ENCODE measurements at regions not wholly inside any gene's neighbourhood (a gene's known extent, or its start where the extent isn't known, plus 50 kb on each side); places are given as distances from the start of the nearest gene placed in this dataset.
"Not testable (repeated sequence)": the region's sequence is repeated elsewhere in the genome, so short reads cannot be mapped to it uniquely, and the experiment has no call there.

DNA sequence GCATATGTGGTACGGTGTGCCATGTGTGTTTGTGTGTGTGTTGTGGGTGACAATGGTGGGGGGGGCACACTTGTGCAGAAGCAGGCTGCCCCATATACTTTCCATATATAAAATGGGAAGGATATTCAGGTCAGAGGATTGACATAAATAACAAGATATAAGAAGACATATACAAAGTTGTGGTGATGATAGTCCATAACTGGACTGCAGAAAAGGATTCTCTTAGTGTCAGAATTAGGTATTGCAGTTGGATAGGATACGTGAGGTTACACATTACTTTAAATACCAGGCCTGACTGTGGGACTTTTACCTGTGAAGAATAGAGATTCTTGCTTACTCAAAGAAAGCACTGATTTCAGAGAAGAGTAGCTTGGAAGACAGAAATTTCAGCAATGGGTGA is 1260.3 kb downstream of the EPHA7 start:
- no peak for DNase-seq

DNA sequence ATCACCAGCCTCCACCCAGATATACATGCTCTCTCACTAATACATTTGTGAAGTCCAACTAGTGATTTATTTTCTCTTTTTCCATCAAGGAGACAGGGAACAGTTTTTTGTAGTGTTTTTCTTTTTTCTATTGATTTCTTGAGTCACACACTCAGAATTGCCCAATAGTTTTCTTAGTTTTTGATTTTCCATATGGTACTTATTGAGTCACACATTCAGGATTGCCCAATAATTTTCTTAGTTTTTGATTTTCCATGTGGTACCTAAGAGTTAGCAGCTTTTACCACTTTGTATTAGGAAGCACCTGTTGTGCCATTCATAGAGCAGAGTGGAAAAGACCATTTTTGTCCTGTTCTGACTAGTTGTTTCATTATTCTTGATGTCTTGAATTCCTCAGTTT is 1268.8 kb downstream of the EPHA7 start:
- DNase-seq, result no peak

DNA sequence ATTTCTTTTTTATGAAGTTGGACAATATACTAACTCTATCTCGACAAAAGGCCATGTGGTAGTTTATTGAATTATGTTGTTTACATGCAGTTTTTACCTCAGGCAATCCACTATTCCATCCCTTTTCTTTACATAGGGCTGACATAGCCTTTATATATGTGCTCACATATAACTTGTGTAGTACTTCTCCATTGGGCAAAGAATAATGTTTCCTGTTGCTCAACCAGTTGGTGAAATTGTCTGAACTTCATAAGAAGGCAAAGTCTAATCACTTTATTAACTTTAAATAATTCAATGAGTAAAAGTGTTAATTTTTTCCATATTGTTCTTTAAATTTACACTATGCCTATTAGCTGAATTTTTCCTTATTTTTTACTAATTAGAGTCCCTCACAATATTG is 1272.1 kb downstream of the EPHA7 start:
- no peak for DNase-seq

DNA sequence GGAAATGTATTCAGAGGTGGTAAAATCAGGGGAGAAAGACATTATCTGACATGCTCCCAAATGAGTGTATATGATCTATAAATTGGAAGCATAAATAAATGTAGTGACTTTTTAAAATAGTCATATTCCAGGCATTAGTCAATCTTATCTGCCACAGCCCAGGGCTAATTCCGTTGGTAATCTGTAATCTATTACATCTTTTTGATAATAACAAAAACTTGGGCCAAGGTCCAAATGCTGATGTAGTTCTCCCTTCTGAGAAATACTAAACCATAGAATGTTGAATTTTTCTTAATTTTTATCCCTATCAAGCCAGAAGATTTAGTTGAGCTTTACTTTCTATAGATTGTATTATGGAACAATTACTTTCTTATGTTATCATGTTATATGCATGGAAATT is 1279.8 kb downstream of the EPHA7 start:
- DNase-seq, result no peak

DNA sequence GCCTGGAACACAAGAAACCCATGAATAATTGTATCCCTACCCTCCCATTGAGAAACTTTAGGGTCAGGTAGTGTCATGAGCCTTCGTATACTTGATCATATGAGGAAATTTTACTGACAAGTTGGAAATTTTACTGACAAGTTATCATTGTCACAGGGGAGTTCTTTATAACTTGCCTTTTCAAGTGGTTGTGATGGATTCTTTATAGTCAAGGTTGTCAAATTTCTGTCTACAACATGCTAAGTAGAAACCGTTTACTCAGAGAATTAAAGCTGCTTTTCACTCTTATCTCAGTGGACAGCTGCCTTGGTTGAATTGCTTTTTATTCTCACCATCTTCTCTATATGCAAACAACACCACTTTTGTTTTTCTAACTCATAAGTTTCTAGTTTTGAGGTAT is 1286.4 kb downstream of the EPHA7 start:
- DNase-seq, result no peak

DNA sequence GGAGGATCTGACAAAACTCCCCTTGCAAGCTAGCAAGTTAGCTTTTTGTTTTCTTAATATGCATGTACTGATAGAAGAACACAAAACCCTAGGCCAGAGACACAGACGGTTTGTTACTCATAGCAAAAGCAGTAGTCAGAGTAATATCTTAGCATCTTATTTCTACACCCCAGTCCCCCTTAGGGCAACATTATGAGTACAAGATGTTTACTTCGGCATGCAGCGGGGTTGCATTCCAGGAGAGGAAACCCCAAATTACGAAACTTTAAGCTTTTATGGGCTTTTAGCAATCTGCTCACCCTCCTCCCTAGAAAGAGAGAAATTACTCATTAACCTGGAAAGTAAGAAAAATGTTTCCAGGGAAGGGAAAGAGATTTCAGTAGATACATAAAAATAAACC is 1286.9 kb downstream of the EPHA7 start:
- DNase-seq, result no peak

DNA sequence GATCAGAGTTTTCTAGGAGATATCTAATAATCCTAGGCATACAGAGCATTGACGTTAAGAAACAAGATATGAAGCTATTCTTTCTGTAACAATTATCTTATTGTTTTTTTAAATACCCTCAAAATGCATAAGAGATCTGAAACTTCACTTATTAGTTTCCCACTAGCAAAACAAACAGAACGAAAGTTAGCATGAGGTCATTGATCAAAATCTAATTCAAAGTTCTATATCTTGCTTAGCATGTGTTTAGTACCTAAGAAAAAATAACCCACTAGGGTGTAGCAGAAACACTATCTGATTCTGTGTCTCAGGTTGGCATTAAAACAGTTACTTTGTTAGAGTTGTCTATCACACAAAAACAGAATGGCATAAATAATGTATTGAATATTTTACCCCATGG is 1288.4 kb downstream of the EPHA7 start:
- DNase-seq, result no peak

DNA sequence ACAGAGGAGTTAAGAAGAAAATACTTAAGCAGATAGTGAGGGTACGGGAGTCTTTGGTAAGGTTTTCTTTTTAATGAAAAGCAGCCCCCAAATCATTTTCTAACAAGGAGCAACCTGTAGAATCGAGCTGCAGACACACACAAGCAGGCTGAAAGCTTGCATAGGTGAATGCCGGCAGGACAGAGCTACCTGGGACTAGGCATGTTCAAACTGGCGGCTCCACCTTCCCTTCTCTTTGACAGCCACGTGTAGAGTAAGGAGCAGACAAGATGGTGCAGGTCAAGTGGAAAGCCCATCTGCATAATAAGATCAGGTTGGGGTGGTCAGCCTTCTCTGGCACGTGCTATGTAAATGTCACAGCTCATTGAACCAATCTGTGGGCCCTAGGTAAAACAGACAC is 1292.4 kb downstream of the EPHA7 start:
- no peak for DNase-seq

DNA sequence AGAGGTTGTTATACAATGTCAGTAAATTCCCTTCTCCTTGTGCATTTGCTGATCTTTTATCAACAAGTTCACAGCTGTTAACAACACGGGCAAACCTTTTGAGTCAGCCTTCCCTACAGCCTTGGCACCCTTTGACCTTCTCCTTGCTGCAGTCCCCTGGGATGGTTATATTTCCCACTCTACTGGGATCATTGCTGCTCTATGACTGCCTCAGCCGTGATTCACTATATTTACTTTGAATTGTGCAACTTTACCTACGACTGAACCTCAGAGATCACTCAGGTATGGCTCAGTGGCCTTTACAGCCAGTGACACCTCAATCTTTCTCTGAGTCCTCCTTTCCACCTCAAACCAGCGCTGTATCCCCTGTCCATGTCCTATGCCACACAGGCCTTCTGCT is 1293.3 kb downstream of the EPHA7 start:
- no peak for DNase-seq

DNA sequence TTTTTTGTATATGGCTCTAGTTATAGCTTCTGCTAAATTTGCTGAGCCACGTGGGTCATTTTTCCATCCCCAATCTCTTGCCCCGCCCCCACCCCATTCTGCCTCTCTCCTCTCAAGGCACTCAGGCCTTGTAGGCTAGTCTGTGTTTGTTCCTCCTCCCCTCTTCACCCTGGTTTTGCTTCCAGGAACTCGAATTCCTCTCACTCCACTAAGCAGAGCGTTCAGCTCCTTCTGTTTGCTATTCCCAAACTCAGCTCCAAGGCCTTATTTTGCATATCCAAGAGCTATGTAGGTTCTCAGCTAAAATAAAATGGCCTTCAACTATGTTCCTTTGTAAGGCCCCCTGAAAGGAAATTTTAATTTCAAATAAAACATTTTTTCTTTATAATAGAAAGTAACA is 1293.7 kb downstream of the EPHA7 start:
- DNase-seq, result no peak

DNA sequence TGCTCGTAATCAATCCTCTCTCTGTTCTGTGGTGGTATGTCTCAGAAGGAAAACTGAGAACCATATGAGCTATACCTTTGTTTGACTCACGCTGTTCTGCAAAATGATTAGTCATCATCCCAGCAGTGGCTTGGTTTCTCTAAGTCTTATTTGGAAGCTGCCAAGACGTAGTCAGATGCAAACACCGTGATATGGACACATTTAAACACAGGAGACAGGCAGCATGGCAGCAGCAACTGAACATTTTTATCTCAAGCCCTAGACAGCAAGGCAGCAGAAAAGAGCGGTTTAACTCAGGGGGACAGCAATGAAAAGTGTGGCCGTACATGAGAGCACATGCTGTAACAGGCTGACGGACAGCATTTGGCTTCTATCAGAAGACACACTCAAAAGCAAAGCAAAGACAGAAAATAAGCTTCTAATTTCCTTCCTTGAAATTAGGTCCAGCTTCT is 1295.1 kb downstream of the EPHA7 start:
- DNase-seq, result peak; percentile 65

DNA sequence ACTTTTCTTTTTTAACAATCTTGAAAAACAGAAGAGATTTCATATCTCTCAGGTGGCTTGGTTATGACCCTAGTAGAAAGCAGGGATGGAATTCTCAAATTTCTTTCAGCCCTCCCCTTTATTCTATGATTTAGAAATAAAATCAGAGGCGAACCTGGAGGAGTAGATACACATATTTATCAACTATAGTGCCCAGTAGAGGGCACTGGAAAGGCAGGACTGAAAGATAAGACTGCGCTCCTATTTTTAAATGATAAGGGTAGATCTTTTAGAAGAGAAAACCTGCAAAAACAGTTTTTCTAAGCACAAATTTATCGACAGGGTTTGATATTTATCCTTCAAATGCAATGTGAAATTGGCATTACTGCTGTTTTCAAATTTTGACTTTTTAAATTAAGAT is 1296.6 kb downstream of the EPHA7 start:
- no peak for DNase-seq

DNA sequence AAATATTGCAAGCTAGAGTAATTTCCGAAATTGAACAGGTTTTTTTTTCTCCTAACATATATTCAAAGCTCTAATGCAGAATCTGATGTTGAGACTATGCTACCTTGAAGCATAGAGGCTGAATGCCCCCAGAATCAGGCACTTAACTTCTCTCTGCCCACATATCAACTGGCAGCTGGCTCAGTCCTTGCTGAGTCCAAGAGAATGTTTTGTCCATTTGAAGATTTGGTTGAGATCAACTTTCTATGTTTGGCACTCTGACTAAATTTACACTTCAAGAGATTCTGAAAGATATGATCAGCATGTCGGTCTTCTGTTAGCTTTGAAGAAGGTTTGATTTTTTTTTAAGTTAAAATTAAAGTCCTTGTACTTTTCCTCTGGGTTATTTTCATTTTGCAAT is 1298.1 kb downstream of the EPHA7 start:
- no peak for DNase-seq

DNA sequence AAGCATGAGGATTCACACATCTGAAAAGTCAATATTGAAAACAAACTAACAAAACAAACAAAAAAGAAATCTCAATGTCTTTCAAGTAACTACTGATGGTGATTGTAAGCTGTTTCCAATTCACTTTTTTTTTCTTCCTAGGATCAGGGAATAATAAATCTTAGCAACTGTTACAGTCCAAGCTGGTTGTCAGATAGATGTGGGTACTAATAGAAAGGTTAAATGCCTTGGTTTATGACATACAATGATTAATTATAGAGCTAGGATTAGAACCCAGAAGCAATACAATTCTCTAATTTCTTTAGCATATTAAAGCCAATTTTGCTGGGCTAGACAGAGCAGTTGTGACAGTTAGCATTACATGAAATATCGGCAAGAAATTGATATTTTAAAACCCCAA is 1301.6 kb downstream of the EPHA7 start:
- no peak for DNase-seq

DNA sequence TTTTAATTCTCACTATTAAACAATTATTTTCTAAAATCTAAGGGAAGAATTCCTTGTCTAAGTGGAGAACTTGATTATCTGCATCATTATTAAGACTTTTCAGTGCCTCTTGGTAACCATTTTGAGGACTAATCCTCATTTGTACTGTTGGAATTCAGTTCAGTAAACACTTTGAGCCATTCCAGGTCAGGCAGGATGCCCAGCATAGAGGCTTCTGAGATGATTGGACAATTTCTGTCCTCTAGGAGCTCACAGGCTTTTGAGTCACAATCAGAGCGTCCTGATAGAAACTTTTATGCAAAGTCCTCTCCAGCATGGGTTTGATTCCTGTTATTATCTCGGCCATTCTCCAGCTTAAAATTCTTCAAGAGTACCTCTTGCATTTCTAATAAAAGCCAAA is 1304.6 kb downstream of the EPHA7 start:
- no peak for DNase-seq

DNA sequence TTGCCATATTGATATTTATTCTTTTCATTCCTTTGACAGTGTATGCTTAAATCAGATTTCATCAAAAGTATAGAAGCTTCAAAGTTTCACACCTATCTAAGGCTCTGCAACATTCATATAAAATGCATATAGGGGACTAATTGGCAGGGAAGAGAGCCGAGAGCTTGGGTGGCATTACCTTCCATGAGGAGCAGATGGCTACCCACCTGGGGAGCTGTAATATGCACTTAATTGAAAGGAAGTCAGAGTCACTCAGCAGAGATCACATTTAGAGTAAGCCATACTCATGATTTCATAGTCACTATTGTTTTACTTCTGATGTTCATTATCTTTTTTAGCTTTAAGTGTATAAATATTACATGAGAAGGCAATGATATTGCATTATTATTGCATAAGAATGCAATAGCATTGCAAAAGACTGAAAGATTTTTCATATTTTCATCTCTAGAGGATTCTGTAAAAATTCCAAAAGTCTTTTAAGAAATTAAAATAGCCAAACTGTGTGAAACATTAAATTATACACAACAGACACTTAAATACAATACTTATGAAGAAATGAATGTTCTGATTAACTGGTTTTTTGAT is 1305.2 kb downstream of the EPHA7 start:
- peak in 1 of 2 donors; percentile 3 for DNase-seq

DNA sequence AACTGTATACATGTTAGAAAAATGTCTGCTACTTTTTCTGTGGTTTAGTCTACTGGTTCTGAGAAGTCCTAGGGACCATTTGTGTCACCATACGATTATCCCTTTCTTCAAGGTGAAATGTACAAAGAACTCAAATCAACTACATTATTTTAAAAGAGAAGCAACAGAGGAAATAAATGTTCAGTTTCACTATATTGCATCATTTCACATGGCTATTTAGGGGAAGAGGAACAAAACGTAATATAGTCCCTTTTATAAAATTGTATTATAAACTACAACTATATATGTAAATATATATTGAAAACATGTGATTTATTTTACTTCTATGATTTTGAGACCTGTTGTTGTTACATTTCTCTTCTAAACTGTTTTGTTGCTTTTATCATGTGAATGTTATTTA is 1308.0 kb downstream of the EPHA7 start:
- no peak for DNase-seq

DNA sequence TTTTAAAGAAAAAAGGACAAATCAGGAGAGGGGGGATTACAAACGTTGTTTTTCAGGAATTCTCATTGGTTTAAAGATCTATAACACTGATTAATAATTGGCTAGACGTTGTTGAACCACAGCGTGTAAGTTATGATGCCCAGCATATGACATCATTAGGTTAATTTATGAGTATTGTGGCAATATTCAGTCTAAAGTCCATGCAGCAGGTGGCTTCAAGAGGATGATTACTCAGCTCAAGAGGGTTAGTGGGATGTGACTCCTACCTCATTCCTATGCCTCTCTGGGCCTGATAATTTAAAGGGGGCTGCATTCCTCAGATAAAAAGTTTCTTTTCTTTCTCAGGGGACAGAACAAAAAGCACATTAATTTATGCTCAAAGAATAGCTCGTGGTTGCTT is 1309.0 kb downstream of the EPHA7 start:
- DNase-seq, result no peak

DNA sequence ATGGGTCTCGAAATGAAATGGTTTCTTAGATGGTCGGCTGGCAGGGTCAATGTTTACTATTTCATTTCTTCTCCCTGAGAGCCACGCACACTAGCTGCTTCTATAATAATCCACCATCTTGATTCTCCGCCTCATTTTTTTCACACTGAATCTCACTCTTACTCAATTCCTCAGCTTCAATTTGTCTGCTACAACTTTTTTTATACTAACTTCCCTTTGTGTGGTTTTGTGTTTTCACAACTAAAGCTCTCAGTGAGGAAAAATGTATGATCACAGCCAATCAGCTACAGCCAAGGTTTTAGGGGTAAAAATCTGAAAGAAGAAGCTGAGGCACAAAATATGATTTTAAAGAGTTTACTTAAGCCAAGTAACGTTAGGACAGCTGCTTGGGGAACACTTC is 1309.4 kb downstream of the EPHA7 start:
- DNase-seq, result no peak

DNA sequence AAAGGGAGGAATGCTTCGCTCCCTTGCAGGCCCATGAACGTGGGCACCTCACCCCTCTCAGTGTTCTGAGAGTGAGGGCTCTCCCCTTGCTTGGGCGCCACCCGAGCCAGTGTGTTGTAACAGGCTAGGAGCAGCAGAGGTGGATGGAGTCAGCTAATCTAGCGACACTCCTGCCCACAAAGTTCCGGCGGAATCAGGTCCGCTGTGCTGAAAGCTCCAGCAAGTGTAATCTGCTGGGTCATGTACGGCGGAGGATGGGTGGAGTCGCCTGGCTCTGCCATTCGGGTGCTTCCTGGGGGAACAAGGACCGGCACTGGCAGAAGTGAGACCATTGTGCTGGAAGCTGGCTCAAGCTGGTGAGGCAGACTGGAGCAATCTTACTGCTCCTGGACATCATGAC is 1310.1 kb downstream of the EPHA7 start:
- no peak for DNase-seq

DNA sequence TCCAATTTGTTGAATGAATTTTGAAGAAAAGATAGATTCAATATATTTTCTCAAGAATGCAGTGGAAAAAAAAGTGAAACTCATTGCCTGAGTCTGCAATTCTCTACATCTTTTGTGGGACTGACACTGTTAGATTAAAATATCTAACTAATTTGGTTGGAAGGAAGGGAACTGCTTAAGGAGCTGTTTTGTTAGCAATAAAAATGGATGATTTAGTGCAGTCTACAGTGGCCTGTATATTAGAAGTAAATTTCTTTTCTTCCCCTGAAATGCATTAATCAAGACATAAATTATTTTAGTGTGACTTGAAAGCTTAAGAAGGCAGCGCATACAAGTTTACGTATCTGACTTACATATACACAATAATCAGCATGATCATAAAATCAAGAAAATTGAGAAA is 1332.6 kb downstream of the EPHA7 start:
- no peak for DNase-seq

DNA sequence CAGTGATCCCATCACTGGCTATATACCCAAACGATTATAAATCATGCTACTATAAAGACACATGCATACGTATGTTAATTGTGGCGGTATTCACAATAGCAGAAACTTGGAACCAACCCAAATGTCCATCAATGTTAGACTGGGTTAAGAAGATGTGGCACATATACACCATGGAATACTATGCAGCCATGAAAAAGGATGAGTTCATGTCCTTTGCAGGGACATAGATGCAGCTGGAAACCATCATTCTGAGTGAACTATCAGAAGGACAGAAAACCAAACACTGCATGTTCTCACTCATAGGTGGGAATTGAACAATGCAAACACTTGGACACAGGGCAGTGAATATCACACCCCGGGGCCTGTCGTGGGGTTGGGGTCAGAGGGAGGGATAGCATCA is 1335.4 kb downstream of the EPHA7 start:
- not testable (repeated sequence) for DNase-seq

DNA sequence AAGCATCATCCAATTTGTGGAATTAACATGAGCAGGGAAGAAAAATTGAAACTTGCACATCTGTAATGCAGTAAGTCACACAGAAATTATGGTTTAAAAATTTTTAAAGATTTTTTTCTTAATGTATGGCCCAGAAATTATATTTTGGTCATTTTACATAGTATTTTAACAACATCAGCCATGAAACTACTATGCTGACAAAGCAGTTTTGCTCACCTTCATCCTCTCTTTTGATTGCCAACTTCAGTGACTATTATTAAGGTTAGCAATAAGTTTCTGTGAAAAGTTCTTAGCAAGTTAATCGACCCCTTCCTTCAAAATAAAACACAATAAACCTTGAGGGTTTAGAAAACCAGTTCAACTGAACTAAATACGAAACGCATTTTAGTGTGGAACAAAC is 1347.0 kb downstream of the EPHA7 start:
- no peak for DNase-seq

DNA sequence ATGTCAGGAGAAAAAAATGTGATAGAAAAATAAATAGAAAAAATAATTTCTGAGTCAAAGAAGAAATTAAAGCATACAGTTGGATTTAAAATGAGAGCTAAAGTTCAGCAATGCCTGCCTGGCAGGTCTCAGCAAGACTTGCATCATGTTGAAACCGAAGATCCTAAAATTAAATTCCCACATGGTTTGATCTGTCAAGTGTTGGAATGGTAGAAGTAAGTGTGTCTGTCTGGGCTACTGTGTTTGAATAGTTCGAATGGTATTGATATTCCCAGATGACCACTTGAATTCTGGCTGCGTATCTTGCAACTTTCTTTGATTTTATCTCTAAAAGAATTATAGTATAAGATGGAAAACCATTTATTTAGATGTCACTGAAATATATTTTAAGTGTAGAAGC is 1349.6 kb downstream of the EPHA7 start:
- DNase-seq, result no peak

DNA sequence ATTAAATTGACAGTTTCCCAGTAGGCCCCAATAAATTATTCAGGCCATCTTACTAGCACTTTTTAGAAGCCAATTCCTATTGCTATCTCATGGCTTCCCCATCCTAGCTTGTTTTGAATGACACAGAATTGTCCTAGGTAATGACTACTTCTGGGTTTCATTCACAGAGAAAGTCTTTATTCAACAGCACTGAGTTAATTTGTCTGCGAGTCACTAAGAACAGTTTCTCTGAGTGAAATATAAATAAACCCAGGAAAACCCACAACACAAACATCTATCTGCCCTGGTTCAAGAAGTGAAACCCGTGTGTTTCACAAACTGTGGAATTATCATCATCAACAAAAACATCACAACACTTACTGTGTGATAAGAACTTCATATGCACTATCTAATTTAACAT is 1366.8 kb downstream of the EPHA7 start:
- DNase-seq, result no peak

Data from right lung (tissue), 2 donors.